NCI-H187 (cell line): ENCODE measurements at regions not wholly inside any gene's neighbourhood (a gene's known extent, or its start where the extent isn't known, plus 50 kb on each side); places are given as distances from the start of the nearest gene placed in this dataset.

Source experiments
- DNase-seq, 2 experiments: peaks; one replicate each; lab custom pipeline; 2025; lab: John Stamatoyannopoulos, UW

DNA sequence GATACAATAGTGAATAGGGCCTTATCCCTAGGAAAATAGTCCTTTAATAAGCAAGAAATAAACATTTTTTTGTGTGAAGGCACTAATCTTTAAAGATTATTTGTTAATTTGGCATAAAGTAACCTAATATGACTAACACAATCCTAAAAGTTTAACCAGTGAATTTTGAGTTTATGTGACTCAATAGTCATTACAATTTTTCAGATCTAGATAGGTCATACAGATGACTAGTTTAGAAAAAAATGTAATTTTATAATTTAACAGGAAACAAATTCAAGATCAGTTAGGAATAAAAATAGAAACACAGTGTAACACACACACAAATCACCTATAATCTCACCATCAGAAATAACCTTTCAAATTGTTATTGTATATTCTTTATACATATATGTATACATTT is 620.7 kb upstream of the ALCAM start:
- DNase-seq, result no peak

DNA sequence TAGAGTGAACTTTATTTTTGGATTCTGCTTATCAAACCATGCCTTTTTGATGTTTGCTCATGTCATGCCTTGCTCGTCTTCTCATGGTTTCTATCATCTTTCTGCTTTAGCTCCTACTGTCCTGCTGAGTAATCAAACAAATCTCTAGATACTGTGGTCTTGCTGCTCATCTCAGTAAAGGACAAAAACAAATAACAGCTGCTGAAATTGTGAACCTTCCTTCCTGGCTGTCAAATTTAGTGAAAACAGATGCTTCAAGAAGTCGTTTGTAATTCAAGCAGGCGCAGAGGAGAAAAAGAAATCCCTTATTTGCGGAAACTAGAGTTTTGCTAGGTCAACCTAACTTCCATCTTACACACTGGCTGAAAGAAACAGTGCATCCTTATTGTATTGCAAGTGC is 616.1 kb upstream of the ALCAM start:
- no peak for DNase-seq

GRCh38 chr3:104755791-104756190 is 610.9 kb upstream of the ALCAM start:
- no peak for DNase-seq

- no peak for DNase-seq
These were observed 603.7 kb upstream of the ALCAM start for GRCh38 chr3:104763007-104763406.

DNA sequence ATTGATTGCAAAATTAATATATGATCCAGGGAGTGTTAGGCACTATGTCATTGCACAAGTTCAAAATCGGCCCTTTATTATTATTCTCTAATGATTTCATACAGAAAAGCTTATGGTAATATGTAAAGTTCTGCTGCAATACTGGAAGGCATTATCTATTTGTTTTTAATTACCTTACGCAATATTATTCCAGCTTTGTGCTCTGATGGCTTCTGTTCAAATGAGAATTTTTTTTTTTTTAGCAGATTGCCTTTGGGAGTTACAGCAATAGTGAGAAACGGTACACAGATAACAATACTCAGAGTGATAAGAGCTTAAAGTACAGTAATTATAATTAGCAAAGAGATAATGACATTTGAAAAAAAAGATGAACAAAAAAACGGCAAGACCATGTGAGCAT is 602.2 kb upstream of the ALCAM start:
- DNase-seq, result no peak

DNA sequence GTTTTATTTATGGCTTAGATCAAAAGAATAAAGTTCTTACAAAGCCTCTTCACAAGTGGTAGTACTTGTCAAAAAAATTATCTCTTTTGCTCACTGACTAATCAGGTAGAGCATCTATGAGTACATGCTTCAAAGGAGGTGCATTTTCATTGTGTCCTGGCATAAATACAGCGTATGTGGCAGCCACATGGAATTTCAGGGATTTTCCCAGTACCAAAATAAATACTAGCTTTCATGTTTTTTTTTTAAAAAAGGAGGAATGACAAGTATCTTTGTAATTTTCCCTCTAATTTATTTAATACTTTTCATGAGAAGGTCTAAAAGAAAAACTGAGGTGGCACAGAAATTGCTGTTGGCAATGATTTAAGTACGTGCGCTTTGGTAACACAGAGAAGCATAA is 597.8 kb upstream of the ALCAM start:
- DNase-seq, result no peak

DNA sequence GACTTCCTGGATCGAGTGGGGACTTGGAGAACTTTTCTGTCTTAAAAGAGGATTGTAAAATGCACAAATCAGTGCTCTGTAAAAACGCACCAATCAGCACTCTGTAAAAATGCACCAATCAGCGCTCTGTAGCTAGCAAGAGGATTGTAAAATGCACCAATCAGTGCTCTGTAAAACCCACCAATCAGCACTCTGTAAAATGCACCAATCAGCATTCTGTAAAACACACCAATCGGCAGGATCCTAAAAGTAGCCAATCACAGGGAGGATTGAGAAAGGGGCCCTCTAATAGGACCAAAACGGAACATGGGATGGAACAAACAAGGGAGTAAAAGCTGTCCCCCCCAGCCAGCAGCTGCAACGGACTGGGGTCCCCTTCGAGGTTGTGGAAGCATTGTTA is 587.4 kb upstream of the ALCAM start:
- no peak for DNase-seq

- no peak for DNase-seq
These were observed 585.6 kb upstream of the ALCAM start for GRCh38 chr3:104781112-104781511.

- no peak for DNase-seq
These were observed 580.8 kb upstream of the ALCAM start for GRCh38 chr3:104785947-104786346.

DNA sequence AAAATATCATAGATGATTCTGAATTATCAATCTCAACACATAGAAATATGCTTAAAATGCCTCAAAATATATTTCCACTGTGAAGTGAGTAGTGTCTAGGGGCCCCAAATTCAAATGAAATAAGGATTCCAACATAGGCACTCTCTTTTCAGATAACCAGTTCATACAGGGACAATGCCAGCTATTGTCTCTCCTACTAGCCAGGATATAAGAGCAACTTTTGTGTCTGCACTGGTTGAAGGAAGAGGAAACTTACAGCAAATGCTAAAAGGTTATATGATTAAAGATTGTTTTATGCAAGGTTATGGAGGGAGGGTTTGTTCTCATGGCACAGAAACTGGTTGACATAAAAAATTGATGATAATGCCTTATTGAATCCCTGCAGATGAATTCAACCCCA is 579.4 kb upstream of the ALCAM start:
- no peak for DNase-seq

- no peak for DNase-seq
These were observed 577.9 kb upstream of the ALCAM start for GRCh38 chr3:104788807-104789206.

- DNase-seq, result no peak
These were observed 575.4 kb upstream of the ALCAM start for GRCh38 chr3:104791331-104791730.

DNA sequence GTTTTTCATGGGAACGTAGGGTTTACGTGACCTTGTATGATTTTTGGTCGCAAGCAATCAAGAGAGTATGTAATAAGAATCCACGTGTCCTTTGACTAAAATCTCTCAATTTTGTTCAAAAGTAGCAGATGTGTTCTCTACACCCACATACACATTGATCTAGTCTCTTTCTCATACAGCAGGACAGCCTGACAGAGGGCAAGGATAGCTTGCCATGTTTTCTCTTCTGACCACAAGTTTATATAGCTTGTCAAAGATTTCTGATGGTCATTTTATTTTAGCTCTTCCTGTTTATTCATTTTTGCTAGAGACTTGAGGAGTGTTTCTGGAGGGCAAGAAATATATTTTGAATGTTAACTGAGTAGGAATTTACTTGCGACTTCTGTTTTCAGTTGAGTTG is 570.2 kb upstream of the ALCAM start:
- no peak for DNase-seq

DNA sequence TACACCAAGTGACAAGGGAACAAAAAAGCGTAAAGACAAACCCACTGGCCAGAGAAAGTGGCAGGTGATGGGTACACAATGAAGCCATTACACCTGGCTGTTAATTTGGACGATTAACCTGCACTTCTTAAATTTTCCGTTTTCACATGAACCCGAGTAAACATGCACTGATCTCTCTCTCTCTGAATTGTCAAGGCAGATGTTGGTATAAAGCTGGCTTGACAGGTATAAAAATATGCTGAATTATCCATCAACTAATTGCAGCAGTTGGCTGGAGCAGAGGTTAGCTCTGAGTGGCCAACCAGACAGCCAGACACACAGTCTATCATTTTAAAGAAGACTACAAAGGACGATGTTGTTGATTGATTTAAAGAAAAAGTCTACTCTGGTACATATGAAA is 561.7 kb upstream of the ALCAM start:
- DNase-seq, result no peak

DNA sequence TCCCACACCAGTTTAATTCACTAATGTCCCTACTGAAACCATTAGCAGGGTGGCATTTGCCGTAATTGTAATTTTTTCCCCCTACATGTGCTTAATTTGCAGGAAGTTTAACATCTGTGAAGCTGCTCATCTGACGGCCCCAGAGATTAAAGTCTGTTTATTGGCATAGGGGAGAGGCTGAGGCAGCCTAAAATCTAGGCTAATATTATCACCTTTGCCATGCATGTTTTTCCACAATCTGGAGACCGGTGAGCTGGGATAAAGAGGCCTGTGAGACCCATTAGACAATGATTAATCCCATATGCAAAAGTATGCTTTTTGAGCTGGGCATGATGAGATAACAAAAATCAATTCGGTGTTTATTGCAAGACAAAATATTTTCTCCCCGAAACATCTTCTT is 561.2 kb upstream of the ALCAM start:
- no peak for DNase-seq

GRCh38 chr3:104810896-104811295 is 555.8 kb upstream of the ALCAM start:
- no peak for DNase-seq

DNA sequence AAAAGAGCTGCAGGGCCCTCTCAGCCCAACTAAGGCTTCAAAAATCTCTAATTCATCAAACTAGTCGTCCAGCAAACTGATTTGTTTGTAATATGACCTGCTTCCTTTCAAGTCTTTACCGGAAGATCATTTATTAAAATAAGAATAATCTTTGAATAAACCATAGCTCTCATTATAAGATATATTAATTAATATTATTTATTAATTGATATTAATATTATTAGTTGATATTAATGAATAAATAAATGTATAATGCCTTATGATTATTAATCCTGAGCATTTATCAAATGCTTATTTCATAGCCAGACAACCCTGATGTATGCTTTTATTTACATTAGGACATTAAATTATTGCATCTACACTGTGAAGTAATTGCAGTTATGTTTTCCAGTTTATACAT is 550.7 kb upstream of the ALCAM start:
- no peak for DNase-seq

GRCh38 chr3:104816716-104817115 is 550.0 kb upstream of the ALCAM start:
- no peak for DNase-seq

DNA sequence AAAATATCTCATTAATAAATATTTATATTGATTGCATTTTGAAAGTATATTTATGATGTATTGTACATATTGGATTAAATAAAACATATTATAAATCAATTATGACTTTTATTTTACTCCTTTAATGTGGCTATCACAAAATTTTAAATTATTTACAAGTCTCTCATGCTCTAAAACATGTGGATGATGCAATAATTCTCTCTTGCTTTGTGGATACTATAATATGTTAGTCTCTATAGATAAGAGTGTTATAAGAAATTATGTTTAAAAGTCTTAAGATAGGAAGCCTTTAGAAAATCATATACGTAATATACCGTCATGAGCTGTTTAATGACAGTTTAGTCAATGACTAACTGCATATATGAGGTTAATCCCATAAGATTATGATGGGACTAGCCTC is 547.4 kb upstream of the ALCAM start:
- DNase-seq, result no peak

DNA sequence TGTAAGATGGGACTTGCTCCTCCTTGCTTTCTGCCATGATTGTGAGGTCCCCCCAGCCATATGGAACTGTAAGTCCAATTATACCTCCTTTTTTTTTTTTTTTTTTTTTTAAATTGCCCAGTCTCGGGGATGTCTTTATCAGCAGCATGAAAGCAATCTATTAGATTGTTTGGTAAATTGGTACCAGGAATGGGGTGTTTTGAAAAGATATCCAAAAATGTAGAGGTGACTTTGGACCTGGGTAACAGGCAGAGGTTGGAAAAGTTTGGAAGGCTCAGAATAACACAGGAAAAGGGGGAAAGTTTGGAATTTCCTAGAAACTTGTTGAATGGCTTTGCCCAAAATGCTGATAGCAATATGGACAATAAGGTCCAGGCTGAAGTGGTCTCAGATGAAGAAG is 545.8 kb upstream of the ALCAM start:
- no peak for DNase-seq

DNA sequence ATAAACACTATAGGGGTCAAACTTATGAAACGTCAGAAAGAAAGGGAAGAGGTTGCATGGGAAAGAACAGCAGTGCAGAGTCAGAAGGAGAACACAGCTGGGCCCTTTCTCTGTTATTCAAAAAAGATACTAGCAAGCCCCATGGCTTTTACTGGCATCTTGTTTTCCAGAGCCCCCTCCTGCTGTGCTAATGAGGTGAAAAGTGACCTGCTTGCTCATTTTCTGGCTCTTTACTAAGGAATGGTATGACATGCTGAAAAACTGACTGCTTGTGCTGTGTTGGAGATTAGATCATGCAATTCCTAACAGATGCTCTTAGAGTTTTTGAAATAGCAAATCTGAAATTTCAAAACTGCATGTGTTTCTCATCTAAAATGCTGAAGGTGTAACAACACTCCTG is 541.6 kb upstream of the ALCAM start:
- no peak for DNase-seq

DNA sequence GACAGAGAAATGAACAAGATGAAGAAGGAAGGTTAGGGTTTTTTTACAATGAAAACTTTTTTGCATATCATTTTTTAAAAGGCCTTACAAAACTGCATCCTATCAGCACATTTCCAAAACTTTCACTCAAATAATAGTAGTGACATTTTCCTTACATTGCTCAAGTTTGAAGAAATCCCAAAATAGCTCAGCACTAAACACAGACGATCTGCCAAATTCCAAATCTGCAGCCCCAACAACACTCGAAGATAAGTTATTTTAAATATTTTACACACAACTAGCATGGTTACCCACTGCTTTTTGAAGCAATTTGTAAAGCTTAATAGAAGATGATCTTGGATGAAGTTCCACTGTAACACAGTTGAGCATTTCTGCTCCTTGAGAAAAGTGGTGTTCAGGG is 535.6 kb upstream of the ALCAM start:
- no peak for DNase-seq

DNA sequence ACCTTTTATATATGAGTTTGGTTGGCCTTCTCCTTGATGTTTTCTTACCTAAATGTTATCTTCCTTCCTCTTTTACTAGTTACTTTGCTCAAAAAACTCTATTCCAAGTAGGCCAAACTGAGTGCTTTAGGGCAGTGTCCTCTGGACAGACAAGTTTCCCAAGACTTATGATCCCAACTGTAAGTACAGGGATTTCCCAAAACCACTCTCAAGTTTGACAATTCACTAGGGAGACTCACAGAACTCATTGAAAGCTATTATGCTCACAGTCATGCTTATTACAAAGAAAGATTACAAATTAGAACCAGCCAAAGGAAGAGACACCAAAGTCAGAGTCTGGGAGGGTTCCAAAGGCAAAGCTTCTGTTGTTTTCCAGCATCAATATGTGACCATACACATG is 534.2 kb upstream of the ALCAM start:
- DNase-seq, result no peak

DNA sequence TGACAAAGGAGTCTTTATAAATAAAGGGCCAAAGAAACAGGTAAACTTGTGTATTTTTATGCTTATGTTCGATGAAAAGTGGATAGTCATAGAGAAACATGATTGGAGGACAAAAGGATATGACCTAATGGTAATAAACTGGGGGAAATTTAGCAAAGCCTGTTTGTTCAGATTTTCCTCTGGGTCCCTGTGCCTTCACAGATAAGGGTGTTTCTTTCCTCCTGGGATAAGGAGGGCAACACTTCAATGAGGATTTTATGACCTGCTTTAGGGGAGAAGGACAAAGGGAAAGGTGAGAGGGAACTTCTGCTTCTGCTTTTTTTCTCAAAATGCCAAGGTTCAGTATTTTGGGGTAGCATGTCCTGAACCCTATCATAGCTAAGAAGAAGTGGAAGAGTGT is 531.3 kb upstream of the ALCAM start:
- no peak for DNase-seq

- no peak for DNase-seq
These were observed 520.4 kb upstream of the ALCAM start for GRCh38 chr3:104846270-104846669.
